ENCODE measurements at regions not wholly inside any gene's neighbourhood (a gene's known extent, or its start where the extent isn't known, plus 50 kb on each side); places are given as distances from the start of the nearest gene placed in this dataset.

- no peaks in the 10 kb centered on the region for H3K27me3 ChIP-seq (replicated peaks; ENCODE audit: control insufficient read depth, insufficient read depth, low read length)
- H3K4me3 ChIP-seq (replicated peaks; ENCODE audit: low read depth, low read length), result no peak overlapping the region
- TF ChIP-seq CTCF (IDR thresholded peaks at IDR 0.05; ENCODE audit: insufficient read depth, low read length, poor library complexity, severe bottlenecking), result no peak
- H3K36me3 ChIP-seq (ENCODE audit: control insufficient read depth, insufficient read depth, low read length), result no peaks in the 10 kb centered on the region
- DNase-seq (ENCODE audit: extremely low read depth, insufficient read length), result no peak
These were observed 1054.0 kb downstream of the TYW1 start for GRCh38 chr7:68050627-68051026.

GRCh38 chr7:68058014-68058413 lies 1061.4 kb downstream of the TYW1 start:
- no peak for TF ChIP-seq CTCF (IDR thresholded peaks at IDR 0.05; ENCODE audit: insufficient read depth, low read length, poor library complexity, severe bottlenecking)
- no peak for DNase-seq (ENCODE audit: extremely low read depth, insufficient read length)
- Histone ChIP-seq H3K36me3 (ENCODE audit: control insufficient read depth, insufficient read depth, low read length) (no peaks in the 10 kb centered on the region), H3K4me3 (replicated peaks; ENCODE audit: low read depth, low read length) (no peak overlapping the region), H3K27me3 (replicated peaks; ENCODE audit: control insufficient read depth, insufficient read depth, low read length) (no peaks in the 10 kb centered on the region)

GRCh38 chr7:68063171-68063570 lies 1066.5 kb downstream of the TYW1 start:
- no peak for DNase-seq (ENCODE audit: extremely low read depth, insufficient read length)
- Histone ChIP-seq H3K27me3 (replicated peaks; ENCODE audit: control insufficient read depth, insufficient read depth, low read length) (no peaks in the 10 kb centered on the region), H3K36me3 (ENCODE audit: control insufficient read depth, insufficient read depth, low read length) (no peaks in the 10 kb centered on the region), H3K4me3 (replicated peaks; ENCODE audit: low read depth, low read length) (no peak overlapping the region)
- TF ChIP-seq CTCF (IDR thresholded peaks at IDR 0.05; ENCODE audit: insufficient read depth, low read length, poor library complexity, severe bottlenecking), result no peak

GRCh38 chr7:68065581-68065980 lies 1068.9 kb downstream of the TYW1 start:
- no peak for TF ChIP-seq CTCF (IDR thresholded peaks at IDR 0.05; ENCODE audit: insufficient read depth, low read length, poor library complexity, severe bottlenecking)
- DNase-seq (ENCODE audit: extremely low read depth, insufficient read length), result no peak
- Histone ChIP-seq H3K36me3 (ENCODE audit: control insufficient read depth, insufficient read depth, low read length) (no peaks in the 10 kb centered on the region), H3K27me3 (replicated peaks; ENCODE audit: control insufficient read depth, insufficient read depth, low read length) (no peaks in the 10 kb centered on the region), H3K4me3 (replicated peaks; ENCODE audit: low read depth, low read length) (no peak overlapping the region)

- H3K36me3 ChIP-seq (ENCODE audit: control insufficient read depth, insufficient read depth, low read length), result no peaks in the 10 kb centered on the region
- DNase-seq (ENCODE audit: extremely low read depth, insufficient read length), result no peak
- no peaks in the 10 kb centered on the region for H3K27me3 ChIP-seq (replicated peaks; ENCODE audit: control insufficient read depth, insufficient read depth, low read length)
- TF ChIP-seq CTCF (IDR thresholded peaks at IDR 0.05; ENCODE audit: insufficient read depth, low read length, poor library complexity, severe bottlenecking), result no peak
- no peak overlapping the region for H3K4me3 ChIP-seq (replicated peaks; ENCODE audit: low read depth, low read length)
These were observed 1071.2 kb downstream of the TYW1 start for GRCh38 chr7:68067845-68068244.

- no peak for DNase-seq (ENCODE audit: extremely low read depth, insufficient read length)
- no peaks in the 10 kb centered on the region for H3K27me3 ChIP-seq (replicated peaks; ENCODE audit: control insufficient read depth, insufficient read depth, low read length)
- no peaks in the 10 kb centered on the region for H3K36me3 ChIP-seq (ENCODE audit: control insufficient read depth, insufficient read depth, low read length)
- no peak for TF ChIP-seq CTCF (IDR thresholded peaks at IDR 0.05; ENCODE audit: insufficient read depth, low read length, poor library complexity, severe bottlenecking)
- H3K4me3 ChIP-seq (replicated peaks; ENCODE audit: low read depth, low read length), result no peak overlapping the region
These were observed 1074.4 kb downstream of the TYW1 start for GRCh38 chr7:68070992-68071391.

Data from GM06990 (cell line).